GM23248 (cell line): ENCODE measurements at regions not wholly inside any gene's neighbourhood (a gene's known extent, or its start where the extent isn't known, plus 50 kb on each side); places are given as distances from the start of the nearest gene placed in this dataset.

Experiments
- EZH2 ChIP-seq: fragments of 200-600 bp; sonication (generic); IDR thresholded peaks from 2 replicates; pipeline ENCODE4 v1.6.1; 2018; ENCODE audit warnings: antibody characterized with exemption, mild to moderate bottlenecking; ENCODE audit not compliant: insufficient read depth, poor library complexity, severe bottlenecking
- EZH2phosphoT487 ChIP-seq: fragments of 200-600 bp; sonication (generic); IDR thresholded peaks from 2 replicates; pipeline ENCODE4 v1.6.1; 2018; ENCODE audit warnings: antibody characterized with exemption, moderate library complexity, mild to moderate bottlenecking, low read depth; ENCODE audit not compliant: insufficient read depth

GRCh38 chr14:66403183-66403582 lies 83.0 kb upstream of the CCDC196 start:
- TF ChIP-seq EZH2 (no peak), EZH2phosphoT487 (no peak)
